GM12872 (cell line): ENCODE measurements at regions not wholly inside any gene's neighbourhood (a gene's known extent, or its start where the extent isn't known, plus 50 kb on each side); places are given as distances from the start of the nearest gene placed in this dataset.

ENCODE experiments used
- CTCF ChIP-seq: IDR thresholded peaks from 3 replicates; pipeline ENCODE4 v1.5.1; 2011; ENCODE audit warnings: low read depth, mild to moderate bottlenecking, low read length, moderate library complexity; ENCODE audit not compliant: insufficient read depth

- TF ChIP-seq CTCF, result no peak
Measured at GRCh38 chrX:122626871-122627270, 557.2 kb upstream of the GRIA3 start.

DNA sequence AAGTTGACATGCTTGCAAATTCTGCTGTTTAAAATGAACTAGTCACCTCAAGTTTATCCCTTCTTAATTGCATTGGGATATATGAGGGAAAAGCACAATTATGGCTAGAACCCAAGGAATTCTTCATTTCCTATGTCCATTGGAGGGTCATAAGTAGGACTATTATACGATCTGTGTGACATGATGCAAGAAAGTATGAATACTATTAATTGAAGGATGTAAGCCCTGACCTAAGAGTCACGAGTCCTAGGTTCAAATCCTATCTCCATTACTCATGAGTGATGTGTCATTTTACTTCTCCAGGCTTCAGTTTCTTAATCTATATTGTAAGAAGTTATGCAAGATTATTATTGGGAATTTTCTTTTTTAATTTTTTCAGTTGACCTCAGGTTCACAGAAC, 542.9 kb upstream of the GRIA3 start:
- TF ChIP-seq CTCF, result no peak

DNA sequence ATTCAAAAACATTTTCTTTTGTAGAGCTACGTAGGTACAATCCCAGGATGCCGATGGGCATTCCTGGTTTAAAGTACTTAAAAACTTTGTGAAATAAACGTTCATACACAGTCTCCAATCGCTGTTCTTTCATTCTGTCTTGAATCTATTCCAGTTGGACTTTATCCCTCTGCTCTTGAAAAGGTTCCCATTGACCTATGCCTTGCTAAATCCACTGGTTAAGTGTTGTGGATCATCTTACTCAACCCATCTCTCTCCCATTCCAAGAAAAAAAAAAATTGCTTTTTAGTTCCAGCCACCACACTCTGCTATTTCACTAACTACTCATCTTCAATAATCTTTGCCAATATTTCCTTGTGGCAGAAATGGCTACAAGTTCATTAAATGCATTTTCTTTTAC, 542.3 kb upstream of the GRIA3 start:
- TF ChIP-seq CTCF, result no peak

- TF ChIP-seq CTCF, result no peak
Measured at GRCh38 chrX:122666601-122667000, 517.5 kb upstream of the GRIA3 start.

DNA sequence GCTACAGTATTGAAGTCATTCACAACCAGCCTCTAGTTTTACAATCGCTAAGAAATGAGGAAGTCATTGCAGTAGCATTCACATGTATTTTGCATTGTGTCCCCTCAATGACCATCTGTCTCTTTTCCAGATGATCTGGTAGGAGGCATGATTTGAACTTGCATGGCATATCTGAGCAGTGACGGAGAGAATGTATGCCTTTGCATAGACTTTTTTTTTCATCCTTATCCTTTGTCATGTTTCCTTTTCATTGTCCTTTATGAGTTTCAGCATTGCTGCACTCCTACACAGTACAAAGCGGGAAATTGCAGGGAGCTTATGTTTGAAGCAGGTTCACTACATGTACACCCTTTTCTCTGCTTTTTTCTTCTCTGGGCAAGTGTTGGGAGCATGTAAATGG, 516.4 kb upstream of the GRIA3 start:
- TF ChIP-seq CTCF, result no peak

DNA sequence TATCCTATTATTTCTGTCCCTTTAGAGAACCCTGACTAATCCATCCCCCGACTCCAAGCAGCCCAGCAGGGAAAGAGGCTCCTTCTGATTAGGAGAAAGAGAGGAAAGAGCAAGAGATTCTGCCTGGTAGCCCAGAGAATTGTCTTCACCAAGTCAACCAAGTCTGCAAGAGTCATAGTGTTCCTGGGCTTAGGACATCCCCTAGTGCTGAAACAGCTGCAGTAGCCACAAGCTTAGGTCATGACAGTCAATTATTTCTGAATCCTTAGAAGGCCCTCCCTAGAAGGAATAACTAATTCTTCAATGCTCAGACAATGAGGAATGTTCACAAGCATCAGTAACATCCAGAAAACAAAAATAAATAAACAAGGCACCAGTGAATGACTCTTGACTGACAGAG, 480.3 kb upstream of the GRIA3 start:
- TF ChIP-seq CTCF, result no peak

- no peak for TF ChIP-seq CTCF
Measured at GRCh38 chrX:122739770-122740169, 444.3 kb upstream of the GRIA3 start.

GRCh38 chrX:122770581-122770980, 413.5 kb upstream of the GRIA3 start:
- TF ChIP-seq CTCF, result no peak
